ENCODE measurements at regions not wholly inside any gene's neighbourhood (a gene's known extent, or its start where the extent isn't known, plus 50 kb on each side); places are given as distances from the start of the nearest gene placed in this dataset.

DNA sequence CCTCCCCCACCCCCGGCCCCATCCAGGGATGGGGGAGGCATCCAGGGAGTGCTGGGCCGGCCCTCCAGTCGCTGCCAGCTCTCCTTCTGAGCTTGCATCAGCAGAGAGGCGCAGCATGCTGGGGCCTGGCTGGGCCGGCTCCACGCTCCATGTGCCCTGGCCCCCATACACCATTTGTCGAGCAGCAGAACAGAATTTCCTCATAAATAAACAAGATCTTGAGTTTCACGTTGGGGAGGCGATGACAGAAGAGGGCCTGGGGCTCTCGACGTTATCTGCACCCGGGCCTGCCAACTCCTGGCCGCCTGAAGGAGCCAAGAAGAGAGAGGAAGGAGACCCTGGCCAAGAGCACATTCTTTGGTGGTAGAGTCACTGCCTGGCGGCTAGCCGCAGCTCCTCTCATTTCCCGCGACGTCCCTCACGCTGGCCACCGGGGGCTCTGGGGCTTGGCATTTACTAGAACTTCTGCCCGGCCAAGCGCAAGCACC is 177.0 kb downstream of the FGF18 start:
- TF ChIP-seq, protein P1, sequence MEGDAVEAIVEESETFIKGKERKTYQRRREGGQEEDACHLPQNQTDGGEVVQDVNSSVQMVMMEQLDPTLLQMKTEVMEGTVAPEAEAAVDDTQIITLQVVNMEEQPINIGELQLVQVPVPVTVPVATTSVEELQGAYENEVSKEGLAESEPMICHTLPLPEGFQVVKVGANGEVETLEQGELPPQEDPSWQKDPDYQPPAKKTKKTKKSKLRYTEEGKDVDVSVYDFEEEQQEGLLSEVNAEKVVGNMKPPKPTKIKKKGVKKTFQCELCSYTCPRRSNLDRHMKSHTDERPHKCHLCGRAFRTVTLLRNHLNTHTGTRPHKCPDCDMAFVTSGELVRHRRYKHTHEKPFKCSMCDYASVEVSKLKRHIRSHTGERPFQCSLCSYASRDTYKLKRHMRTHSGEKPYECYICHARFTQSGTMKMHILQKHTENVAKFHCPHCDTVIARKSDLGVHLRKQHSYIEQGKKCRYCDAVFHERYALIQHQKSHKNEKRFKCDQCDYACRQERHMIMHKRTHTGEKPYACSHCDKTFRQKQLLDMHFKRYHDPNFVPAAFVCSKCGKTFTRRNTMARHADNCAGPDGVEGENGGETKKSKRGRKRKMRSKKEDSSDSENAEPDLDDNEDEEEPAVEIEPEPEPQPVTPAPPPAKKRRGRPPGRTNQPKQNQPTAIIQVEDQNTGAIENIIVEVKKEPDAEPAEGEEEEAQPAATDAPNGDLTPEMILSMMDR (IDR thresholded peaks at IDR 0.05) = no peak
- no peak for TF ChIP-seq SP1 (CRISPR knock-in tag; conservative IDR thresholded peaks at IDR 0.05)
- TF ChIP-seq, protein P2, sequence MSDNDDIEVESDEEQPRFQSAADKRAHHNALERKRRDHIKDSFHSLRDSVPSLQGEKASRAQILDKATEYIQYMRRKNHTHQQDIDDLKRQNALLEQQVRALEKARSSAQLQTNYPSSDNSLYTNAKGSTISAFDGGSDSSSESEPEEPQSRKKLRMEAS (CRISPR knock-in tag; IDR thresholded peaks at IDR 0.05) = no peak
- TF ChIP-seq, protein P3, sequence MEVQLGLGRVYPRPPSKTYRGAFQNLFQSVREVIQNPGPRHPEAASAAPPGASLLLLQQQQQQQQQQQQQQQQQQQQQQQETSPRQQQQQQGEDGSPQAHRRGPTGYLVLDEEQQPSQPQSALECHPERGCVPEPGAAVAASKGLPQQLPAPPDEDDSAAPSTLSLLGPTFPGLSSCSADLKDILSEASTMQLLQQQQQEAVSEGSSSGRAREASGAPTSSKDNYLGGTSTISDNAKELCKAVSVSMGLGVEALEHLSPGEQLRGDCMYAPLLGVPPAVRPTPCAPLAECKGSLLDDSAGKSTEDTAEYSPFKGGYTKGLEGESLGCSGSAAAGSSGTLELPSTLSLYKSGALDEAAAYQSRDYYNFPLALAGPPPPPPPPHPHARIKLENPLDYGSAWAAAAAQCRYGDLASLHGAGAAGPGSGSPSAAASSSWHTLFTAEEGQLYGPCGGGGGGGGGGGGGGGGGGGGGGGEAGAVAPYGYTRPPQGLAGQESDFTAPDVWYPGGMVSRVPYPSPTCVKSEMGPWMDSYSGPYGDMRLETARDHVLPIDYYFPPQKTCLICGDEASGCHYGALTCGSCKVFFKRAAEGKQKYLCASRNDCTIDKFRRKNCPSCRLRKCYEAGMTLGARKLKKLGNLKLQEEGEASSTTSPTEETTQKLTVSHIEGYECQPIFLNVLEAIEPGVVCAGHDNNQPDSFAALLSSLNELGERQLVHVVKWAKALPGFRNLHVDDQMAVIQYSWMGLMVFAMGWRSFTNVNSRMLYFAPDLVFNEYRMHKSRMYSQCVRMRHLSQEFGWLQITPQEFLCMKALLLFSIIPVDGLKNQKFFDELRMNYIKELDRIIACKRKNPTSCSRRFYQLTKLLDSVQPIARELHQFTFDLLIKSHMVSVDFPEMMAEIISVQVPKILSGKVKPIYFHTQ (CRISPR knock-in tag; IDR thresholded peaks at IDR 0.05) = no peak
- TF ChIP-seq, protein P4, sequence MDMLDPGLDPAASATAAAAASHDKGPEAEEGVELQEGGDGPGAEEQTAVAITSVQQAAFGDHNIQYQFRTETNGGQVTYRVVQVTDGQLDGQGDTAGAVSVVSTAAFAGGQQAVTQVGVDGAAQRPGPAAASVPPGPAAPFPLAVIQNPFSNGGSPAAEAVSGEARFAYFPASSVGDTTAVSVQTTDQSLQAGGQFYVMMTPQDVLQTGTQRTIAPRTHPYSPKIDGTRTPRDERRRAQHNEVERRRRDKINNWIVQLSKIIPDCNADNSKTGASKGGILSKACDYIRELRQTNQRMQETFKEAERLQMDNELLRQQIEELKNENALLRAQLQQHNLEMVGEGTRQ (CRISPR knock-in tag; IDR thresholded peaks at IDR 0.05) = no peak
- TF ChIP-seq, protein P5, sequence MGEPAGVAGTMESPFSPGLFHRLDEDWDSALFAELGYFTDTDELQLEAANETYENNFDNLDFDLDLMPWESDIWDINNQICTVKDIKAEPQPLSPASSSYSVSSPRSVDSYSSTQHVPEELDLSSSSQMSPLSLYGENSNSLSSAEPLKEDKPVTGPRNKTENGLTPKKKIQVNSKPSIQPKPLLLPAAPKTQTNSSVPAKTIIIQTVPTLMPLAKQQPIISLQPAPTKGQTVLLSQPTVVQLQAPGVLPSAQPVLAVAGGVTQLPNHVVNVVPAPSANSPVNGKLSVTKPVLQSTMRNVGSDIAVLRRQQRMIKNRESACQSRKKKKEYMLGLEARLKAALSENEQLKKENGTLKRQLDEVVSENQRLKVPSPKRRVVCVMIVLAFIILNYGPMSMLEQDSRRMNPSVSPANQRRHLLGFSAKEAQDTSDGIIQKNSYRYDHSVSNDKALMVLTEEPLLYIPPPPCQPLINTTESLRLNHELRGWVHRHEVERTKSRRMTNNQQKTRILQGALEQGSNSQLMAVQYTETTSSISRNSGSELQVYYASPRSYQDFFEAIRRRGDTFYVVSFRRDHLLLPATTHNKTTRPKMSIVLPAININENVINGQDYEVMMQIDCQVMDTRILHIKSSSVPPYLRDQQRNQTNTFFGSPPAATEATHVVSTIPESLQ (CRISPR knock-in tag; IDR thresholded peaks at IDR 0.05) = no peak
- TF ChIP-seq TP53 (CRISPR knock-in tag; IDR thresholded peaks at IDR 0.05) = no peak
- no peak for TF ChIP-seq FOXJ3 (CRISPR knock-in tag; IDR thresholded peaks at IDR 0.05; ENCODE audit: borderline replicate concordance)
- no peak for TF ChIP-seq ELF4 (CRISPR knock-in tag; IDR thresholded peaks at IDR 0.05; ENCODE audit: low read depth)
- no peak for TF ChIP-seq NFATC4 (CRISPR knock-in tag; IDR thresholded peaks at IDR 0.05)
- no peak for TF ChIP-seq TCF7 (CRISPR knock-in tag; IDR thresholded peaks at IDR 0.05; ENCODE audit: low read depth)
- no peak for TF ChIP-seq HMGA2 (CRISPR knock-in tag; IDR thresholded peaks at IDR 0.05)

Data from WTC11 (cell line).